ENCODE measurements at regions not wholly inside any gene's neighbourhood (a gene's known extent, or its start where the extent isn't known, plus 50 kb on each side); places are given as distances from the start of the nearest gene placed in this dataset.
"Not testable (repeated sequence)": the region's sequence is repeated elsewhere in the genome, so short reads cannot be mapped to it uniquely, and the experiment has no call there.

GRCh38 chr1:184176058-184176457 is 124.5 kb downstream of the TSEN15 start (continued):
- TF ChIP-seq, protein P1, sequence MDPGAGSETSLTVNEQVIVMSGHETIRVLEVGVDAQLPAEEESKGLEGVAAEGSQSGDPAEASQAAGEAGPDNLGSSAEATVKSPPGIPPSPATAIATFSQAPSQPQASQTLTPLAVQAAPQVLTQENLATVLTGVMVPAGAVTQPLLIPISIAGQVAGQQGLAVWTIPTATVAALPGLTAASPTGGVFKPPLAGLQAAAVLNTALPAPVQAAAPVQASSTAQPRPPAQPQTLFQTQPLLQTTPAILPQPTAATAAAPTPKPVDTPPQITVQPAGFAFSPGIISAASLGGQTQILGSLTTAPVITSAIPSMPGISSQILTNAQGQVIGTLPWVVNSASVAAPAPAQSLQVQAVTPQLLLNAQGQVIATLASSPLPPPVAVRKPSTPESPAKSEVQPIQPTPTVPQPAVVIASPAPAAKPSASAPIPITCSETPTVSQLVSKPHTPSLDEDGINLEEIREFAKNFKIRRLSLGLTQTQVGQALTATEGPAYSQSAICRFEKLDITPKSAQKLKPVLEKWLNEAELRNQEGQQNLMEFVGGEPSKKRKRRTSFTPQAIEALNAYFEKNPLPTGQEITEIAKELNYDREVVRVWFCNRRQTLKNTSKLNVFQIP (CRISPR knock-in tag; IDR thresholded peaks at IDR 0.05; ENCODE audit: borderline replicate concordance, low read depth), result no peak

DNA sequence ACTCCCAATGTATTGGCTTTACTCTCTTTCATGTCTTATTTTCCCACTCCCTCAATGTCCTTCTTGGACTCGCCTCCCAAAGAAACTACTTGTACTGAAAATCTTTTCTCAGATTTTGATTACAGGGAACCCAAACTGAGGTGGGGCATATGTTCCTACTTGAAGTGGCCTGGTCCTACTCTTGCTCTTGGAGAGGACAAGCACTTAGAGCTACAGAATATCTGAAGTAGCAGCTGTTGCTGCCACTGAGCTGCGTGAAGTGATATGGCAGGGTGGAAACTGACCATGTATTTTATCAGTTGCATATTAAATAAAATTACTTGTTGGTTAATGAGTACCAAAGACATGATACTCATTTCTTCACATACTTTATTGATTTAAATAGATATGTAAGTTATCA is 129.5 kb downstream of the TSEN15 start:
- ATAC-seq, result no peak
- TF ChIP-seq ZNF8 (CRISPR knock-in tag; IDR thresholded peaks at IDR 0.05) (no peak), ISL1 (CRISPR knock-in tag; IDR thresholded peaks at IDR 0.05) (no peak)

- no peak for ATAC-seq
- TF ChIP-seq TSHZ2 (CRISPR knock-in tag; IDR thresholded peaks at IDR 0.05), result no peak
- TF ChIP-seq ESRRG (CRISPR knock-in tag; IDR thresholded peaks at IDR 0.05), result no peak
- TF ChIP-seq GLIS3 (CRISPR knock-in tag; IDR thresholded peaks at IDR 0.05), result no peak
- TF ChIP-seq ISL1 (CRISPR knock-in tag; IDR thresholded peaks at IDR 0.05), result no peak
- no peak for TF ChIP-seq TCF4 (CRISPR knock-in tag; IDR thresholded peaks at IDR 0.05; ENCODE audit: borderline replicate concordance)
- no peak for TF ChIP-seq ZC3H10 (CRISPR knock-in tag; IDR thresholded peaks at IDR 0.05)
- no peak for TF ChIP-seq BACH2 (CRISPR knock-in tag; IDR thresholded peaks at IDR 0.05; ENCODE audit: borderline replicate concordance)
- no peak for TF ChIP-seq OSR1 (CRISPR knock-in tag; IDR thresholded peaks at IDR 0.05)
- no peak for TF ChIP-seq ARNTL (CRISPR knock-in tag; IDR thresholded peaks at IDR 0.05; ENCODE audit: borderline replicate concordance, low read depth)
- TF ChIP-seq RARB (CRISPR knock-in tag; IDR thresholded peaks at IDR 0.05), result no peak
- no peak for TF ChIP-seq ZNF565 (CRISPR knock-in tag; conservative IDR thresholded peaks at IDR 0.05; ENCODE audit: low read depth)
- TF ChIP-seq, protein P2, sequence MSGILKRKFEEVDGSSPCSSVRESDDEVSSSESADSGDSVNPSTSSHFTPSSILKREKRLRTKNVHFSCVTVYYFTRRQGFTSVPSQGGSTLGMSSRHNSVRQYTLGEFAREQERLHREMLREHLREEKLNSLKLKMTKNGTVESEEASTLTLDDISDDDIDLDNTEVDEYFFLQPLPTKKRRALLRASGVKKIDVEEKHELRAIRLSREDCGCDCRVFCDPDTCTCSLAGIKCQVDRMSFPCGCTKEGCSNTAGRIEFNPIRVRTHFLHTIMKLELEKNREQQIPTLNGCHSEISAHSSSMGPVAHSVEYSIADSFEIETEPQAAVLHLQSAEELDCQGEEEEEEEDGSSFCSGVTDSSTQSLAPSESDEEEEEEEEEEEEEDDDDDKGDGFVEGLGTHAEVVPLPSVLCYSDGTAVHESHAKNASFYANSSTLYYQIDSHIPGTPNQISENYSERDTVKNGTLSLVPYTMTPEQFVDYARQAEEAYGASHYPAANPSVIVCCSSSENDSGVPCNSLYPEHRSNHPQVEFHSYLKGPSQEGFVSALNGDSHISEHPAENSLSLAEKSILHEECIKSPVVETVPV (CRISPR knock-in tag; IDR thresholded peaks at IDR 0.05), result no peak
- TF ChIP-seq ZNF8 (CRISPR knock-in tag; IDR thresholded peaks at IDR 0.05), result no peak
- TF ChIP-seq CREB5 (CRISPR knock-in tag; IDR thresholded peaks at IDR 0.05; ENCODE audit: low read depth), result no peak
- TF ChIP-seq, protein P3, sequence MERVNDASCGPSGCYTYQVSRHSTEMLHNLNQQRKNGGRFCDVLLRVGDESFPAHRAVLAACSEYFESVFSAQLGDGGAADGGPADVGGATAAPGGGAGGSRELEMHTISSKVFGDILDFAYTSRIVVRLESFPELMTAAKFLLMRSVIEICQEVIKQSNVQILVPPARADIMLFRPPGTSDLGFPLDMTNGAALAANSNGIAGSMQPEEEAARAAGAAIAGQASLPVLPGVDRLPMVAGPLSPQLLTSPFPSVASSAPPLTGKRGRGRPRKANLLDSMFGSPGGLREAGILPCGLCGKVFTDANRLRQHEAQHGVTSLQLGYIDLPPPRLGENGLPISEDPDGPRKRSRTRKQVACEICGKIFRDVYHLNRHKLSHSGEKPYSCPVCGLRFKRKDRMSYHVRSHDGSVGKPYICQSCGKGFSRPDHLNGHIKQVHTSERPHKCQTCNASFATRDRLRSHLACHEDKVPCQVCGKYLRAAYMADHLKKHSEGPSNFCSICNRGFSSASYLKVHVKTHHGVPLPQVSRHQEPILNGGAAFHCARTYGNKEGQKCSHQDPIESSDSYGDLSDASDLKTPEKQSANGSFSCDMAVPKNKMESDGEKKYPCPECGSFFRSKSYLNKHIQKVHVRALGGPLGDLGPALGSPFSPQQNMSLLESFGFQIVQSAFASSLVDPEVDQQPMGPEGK (CRISPR knock-in tag; IDR thresholded peaks at IDR 0.05; ENCODE audit: borderline replicate concordance), result no peak
- no peak for TF ChIP-seq ZFP3 (CRISPR knock-in tag; IDR thresholded peaks at IDR 0.05)
Observed at GRCh38 chr1:184183919-184184318, 132.4 kb downstream of the TSEN15 start.

DNA sequence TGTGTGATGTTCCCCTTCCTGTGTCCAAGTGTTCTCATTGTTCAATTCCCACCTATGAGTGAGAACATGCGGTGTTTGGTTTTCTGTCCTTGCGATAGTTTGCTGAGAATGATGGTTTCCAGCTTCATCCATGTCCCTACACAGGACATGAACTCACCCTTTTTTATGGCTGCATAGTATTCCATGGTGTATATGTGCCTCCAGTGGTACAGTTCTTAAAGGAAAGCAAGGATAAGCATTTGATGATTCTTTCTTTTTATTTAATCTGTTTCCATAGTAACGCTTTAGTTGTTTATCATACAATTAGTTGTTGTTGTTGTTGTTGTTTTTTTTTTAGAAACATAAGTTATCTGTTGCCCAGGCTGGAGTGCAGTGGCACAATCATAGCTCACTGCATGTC is 133.1 kb downstream of the TSEN15 start:
- not testable (repeated sequence) for ATAC-seq

- no peak for ATAC-seq
- TF ChIP-seq PPARA (CRISPR knock-in tag; IDR thresholded peaks at IDR 0.05; ENCODE audit: borderline replicate concordance) (no peak), CREB5 (CRISPR knock-in tag; IDR thresholded peaks at IDR 0.05; ENCODE audit: low read depth) (no peak), TCF4 (CRISPR knock-in tag; IDR thresholded peaks at IDR 0.05; ENCODE audit: borderline replicate concordance) (no peak), ZC3H10 (CRISPR knock-in tag; IDR thresholded peaks at IDR 0.05) (no peak), SNAI2 (CRISPR knock-in tag; IDR thresholded peaks at IDR 0.05) (no peak), ARNTL (CRISPR knock-in tag; IDR thresholded peaks at IDR 0.05; ENCODE audit: borderline replicate concordance, low read depth) (no peak), ZFP3 (CRISPR knock-in tag; IDR thresholded peaks at IDR 0.05) (no peak), ZNF565 (CRISPR knock-in tag; conservative IDR thresholded peaks at IDR 0.05; ENCODE audit: low read depth) (no peak), ZNF70 (CRISPR knock-in tag; IDR thresholded peaks at IDR 0.05) (no peak), OSR1 (CRISPR knock-in tag; IDR thresholded peaks at IDR 0.05) (no peak)
Observed at GRCh38 chr1:184185347-184185746, 133.8 kb downstream of the TSEN15 start.

All from SK-N-SH treated with all-trans-retinoic acid at 6 μM for 48 hours (cell line).